HL-60/S4 treated with phorbol 12-myristate 13-acetate at 8.2 ng/mL for 4 days and 3 days (cell line): ENCODE measurements at regions not wholly inside any gene's neighbourhood (a gene's known extent, or its start where the extent isn't known, plus 50 kb on each side); places are given as distances from the start of the nearest gene placed in this dataset.

ENCODE experiments used
- in situ Hi-C: fragments of 300-500 bp; cut with MboI; formaldehyde crosslinking; loops from 2 replicates; pipeline ENCODE4 v1.15.0; 2022; ENCODE audit warnings: low sequenced_read_pairs

- in situ Hi-C loops = no loop called here
Observed at GRCh38 chr14:22513066-22513812, 75.8 kb downstream of the DAD1 start.

- in situ Hi-C loops = no loop called here
Observed at GRCh38 chr14:22512106-22512814, 76.8 kb downstream of the DAD1 start.

GRCh38 chr14:22510527-22511110, 78.4 kb downstream of the DAD1 start:
- in situ Hi-C loops = no loop called here

GRCh38 chr14:22509751-22510300, 79.2 kb downstream of the DAD1 start:
- in situ Hi-C loops = no loop called here

GRCh38 chr14:22509036-22509709, 79.9 kb downstream of the DAD1 start:
- in situ Hi-C loops = no loop called here

- in situ Hi-C loops = no loop called here
Observed at GRCh38 chr14:22508662-22509035, 80.4 kb downstream of the DAD1 start.

GRCh38 chr14:22508150-22508457, 80.9 kb downstream of the DAD1 start:
- in situ Hi-C loops = no loop called here

- in situ Hi-C loops = no loop called here
Observed at GRCh38 chr14:22506778-22507351, 82.2 kb downstream of the DAD1 start.

GRCh38 chr14:22506378-22506710, 82.7 kb downstream of the DAD1 start:
- in situ Hi-C loops = no loop called here

GRCh38 chr14:22505697-22506377, 83.2 kb downstream of the DAD1 start:
- in situ Hi-C loops = no loop called here

- in situ Hi-C loops = no loop called here
Observed at GRCh38 chr14:22505309-22505696, 83.7 kb downstream of the DAD1 start.

GRCh38 chr14:22502551-22502950, 86.5 kb downstream of the DAD1 start:
- in situ Hi-C loops = no loop called here

GRCh38 chr14:22502007-22502406, 87.0 kb downstream of the DAD1 start:
- in situ Hi-C loops = no loop called here

- in situ Hi-C loops = no loop called here
Observed at GRCh38 chr14:22500954-22501726, 87.9 kb downstream of the DAD1 start.

- in situ Hi-C loops = no loop called here
Observed at GRCh38 chr14:22500525-22500924, 88.5 kb downstream of the DAD1 start.

GRCh38 chr14:22497671-22498093, 91.3 kb downstream of the DAD1 start:
- in situ Hi-C loops = no loop called here

GRCh38 chr14:22497144-22497423, 91.9 kb downstream of the DAD1 start:
- in situ Hi-C loops = no loop called here

GRCh38 chr14:22494486-22495135, 94.4 kb downstream of the DAD1 start:
- in situ Hi-C loops = no loop called here

GRCh38 chr14:22493753-22494152, 95.3 kb downstream of the DAD1 start:
- in situ Hi-C loops = no loop called here
